GM12865 (cell line): ENCODE measurements at regions not wholly inside any gene's neighbourhood (a gene's known extent, or its start where the extent isn't known, plus 50 kb on each side); places are given as distances from the start of the nearest gene placed in this dataset.
"Not testable (repeated sequence)": the region's sequence is repeated elsewhere in the genome, so short reads cannot be mapped to it uniquely, and the experiment has no call there.

Source experiments
- DNase-seq: peaks from one replicate; pipeline ENCODE4 v3.0.0; 2010; ENCODE audit warnings: low read depth
- H3K4me3 ChIP-seq: 2 replicates; pipeline ENCODE4 v1.5.1; 2011; ENCODE audit warnings: mild to moderate bottlenecking, low read depth, low read length, control low read depth
- TF ChIP-seq, protein P1 (sequence below): IDR thresholded peaks from 2 replicates; pipeline ENCODE4 v1.5.1; 2011; ENCODE audit warnings: low read length, control low read depth, low read depth, inconsistent platforms; ENCODE audit not compliant: insufficient read depth; ENCODE audit errors: missing control alignments

DNA sequence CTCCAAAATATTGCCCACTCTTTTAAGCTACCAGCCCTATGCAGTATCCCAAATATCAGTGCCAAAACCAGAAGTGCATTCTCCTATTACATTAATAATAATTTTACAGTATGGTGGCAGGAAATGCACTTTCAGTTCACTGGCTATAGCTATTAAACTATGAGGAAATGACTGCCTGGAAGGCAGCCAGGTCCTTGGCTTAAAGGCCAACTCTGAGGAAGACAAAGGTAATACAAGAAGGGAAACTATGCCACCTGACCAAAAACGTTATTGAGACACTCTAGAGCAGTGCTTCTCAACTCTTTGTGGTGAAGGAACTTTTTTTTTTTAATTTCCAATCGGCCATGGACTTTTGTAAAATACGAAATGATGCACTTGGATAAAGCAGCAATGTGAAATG lies 133.6 kb upstream of the VAMP7 start:
- TF ChIP-seq, protein P1, sequence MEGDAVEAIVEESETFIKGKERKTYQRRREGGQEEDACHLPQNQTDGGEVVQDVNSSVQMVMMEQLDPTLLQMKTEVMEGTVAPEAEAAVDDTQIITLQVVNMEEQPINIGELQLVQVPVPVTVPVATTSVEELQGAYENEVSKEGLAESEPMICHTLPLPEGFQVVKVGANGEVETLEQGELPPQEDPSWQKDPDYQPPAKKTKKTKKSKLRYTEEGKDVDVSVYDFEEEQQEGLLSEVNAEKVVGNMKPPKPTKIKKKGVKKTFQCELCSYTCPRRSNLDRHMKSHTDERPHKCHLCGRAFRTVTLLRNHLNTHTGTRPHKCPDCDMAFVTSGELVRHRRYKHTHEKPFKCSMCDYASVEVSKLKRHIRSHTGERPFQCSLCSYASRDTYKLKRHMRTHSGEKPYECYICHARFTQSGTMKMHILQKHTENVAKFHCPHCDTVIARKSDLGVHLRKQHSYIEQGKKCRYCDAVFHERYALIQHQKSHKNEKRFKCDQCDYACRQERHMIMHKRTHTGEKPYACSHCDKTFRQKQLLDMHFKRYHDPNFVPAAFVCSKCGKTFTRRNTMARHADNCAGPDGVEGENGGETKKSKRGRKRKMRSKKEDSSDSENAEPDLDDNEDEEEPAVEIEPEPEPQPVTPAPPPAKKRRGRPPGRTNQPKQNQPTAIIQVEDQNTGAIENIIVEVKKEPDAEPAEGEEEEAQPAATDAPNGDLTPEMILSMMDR = no peak
- no peak for DNase-seq
- H3K4me3 ChIP-seq = no peak overlapping the region

GRCh38 chrX:155745792-155746191 lies 133.0 kb upstream of the TMLHE start:
- DNase-seq = no peak
- TF ChIP-seq, protein P1 = no peak

DNA sequence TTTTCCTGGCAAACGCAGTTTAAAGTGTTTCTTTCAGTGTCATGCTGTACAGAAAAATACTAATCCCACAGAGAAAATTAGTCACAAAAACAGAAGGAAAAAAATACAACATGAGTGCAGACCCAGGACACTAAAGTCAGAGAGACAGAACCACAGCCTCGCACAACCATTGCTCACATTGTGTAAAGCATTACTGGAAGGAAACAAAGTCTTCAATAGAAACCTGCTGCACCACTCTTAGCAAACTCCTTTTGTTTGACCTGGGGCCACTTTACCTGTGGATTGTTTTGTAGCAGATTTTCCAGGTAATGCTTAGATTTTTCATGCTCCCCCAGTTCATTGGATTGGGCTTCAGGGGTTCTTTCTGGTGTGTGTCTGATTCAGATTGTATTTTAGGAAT lies 131.8 kb upstream of the TMLHE start:
- TF ChIP-seq, protein P1 = no peak
- no peak for DNase-seq
- no peak overlapping the region for H3K4me3 ChIP-seq

More at GRCh38 chrX:155745792-155746191, 133.0 kb upstream of the TMLHE start:
- H3K4me3 ChIP-seq = no peak overlapping the region

DNA sequence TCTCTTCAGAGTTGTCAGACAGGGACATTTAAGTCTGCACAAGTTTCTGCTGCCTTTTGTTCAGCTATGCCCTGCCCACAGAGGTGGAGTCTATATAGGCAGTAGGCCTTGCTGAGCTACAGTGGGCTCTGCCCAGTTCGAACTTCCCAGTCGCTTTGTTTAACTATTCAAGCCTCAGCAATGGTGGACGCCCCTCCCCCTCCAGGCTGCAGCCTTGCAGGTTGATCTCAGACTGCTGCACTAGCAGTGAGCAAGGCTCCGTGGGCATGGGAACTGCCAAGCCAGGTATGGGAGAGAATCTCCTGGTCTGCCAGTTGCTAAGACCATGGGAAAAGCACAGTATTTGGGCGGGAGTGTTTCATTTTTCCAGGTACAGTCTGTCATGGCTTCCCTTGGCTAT lies 115.6 kb upstream of the TMLHE start:
- not testable (repeated sequence) for DNase-seq, H3K4me3 ChIP-seq

- TF ChIP-seq, protein P1 = no peak
- DNase-seq = no peak
- H3K4me3 ChIP-seq = no peak overlapping the region
These were observed 106.3 kb upstream of the TMLHE start for GRCh38 chrX:155718972-155719586.

DNA sequence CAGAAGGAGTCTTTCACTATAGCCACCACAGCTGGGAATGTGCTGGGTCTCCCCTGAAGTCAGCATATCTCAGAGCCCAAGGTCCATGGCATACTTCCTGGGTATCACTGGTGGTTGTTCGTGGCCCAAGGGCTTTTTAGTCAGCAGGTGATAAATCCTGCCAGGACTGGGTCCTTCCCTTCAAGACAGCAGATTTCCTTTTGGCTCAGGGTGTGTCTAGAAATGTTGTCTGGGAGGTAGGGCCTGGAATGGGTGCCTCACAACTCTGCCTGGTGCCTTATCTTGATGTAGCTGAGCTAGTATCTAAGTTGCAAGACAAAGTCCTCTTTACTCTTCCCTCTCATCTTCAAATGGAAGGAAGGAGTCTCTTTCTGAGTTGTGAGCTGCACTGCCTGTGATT lies 102.4 kb upstream of the TMLHE start:
- DNase-seq = no peak
- no peak overlapping the region for H3K4me3 ChIP-seq
- TF ChIP-seq, protein P1 = no peak

DNA sequence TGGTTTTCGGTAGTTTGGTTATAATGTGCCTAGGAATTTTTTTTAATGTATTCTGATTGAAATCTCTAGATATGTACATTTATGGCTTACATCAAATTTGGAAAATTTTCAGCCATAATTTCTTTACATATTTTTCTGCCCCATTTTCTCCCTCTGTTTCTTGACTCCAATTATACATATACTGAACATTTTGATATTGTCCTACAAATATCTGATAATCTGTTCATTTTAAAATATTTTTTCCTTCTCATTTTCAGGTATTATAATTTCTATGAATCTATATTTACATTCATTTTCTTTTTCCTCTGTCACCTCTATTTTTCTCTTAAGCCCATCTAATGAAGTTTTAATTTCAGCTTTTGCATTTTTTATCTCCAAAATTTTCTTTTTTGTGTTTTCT lies 82.7 kb upstream of the TMLHE start:
- TF ChIP-seq, protein P1 = no peak
- DNase-seq = no peak
- no peak overlapping the region for H3K4me3 ChIP-seq

- TF ChIP-seq, protein P1 = no peak
- DNase-seq = no peak
- no peak overlapping the region for H3K4me3 ChIP-seq
These were observed 81.9 kb upstream of the TMLHE start for GRCh38 chrX:155694649-155695048.
